Natural killer cell (primary cell): ENCODE measurements at regions not wholly inside any gene's neighbourhood (a gene's known extent, or its start where the extent isn't known, plus 50 kb on each side); places are given as distances from the start of the nearest gene placed in this dataset.

Experiments used
- ATAC-seq, 3 donors: fragments of 150-1000 bp in 2 of 3; fragments of 200-7000 bp in 1 of 3; cut with Tn5 transposase; 1 replicate in 1 of 3; 2 replicates in 2 of 3; pipeline ENCODE4 v1.10.0; 2021; ENCODE audit warnings: mild to moderate bottlenecking in 2 of 3, moderate library complexity in 2 of 3
- DNase-seq, 2 donors: peaks; one replicate each; pipeline versions ENCODE4 v3.0.0 to v3.0.0-alpha.2; 2013 to 2021; ENCODE audit warnings: mixed read lengths in 1 of 2
- H3K27ac ChIP-seq: one replicate; pipeline ENCODE4 v1.5.1; 2013; ENCODE audit warnings: mild to moderate bottlenecking, low read length
- H3K27me3 ChIP-seq: one replicate; pipeline ENCODE4 v1.6.1; 2013; ENCODE audit warnings: low read length; ENCODE audit not compliant: control insufficient read depth, insufficient read depth
- H3K36me3 ChIP-seq: one replicate; pipeline ENCODE4 v1.6.1; 2013; ENCODE audit warnings: low read length; ENCODE audit not compliant: control insufficient read depth, insufficient read depth
- H3K4me1 ChIP-seq: one replicate; pipeline ENCODE4 v1.6.1; 2013; ENCODE audit warnings: low read length; ENCODE audit not compliant: control insufficient read depth, insufficient read depth
- H3K4me3 ChIP-seq: one replicate; pipeline ENCODE4 v1.5.1; 2013; ENCODE audit warnings: low read length
- H3K9me3 ChIP-seq: one replicate; pipeline ENCODE4 v1.6.1; 2013; ENCODE audit warnings: low read length; ENCODE audit not compliant: control insufficient read depth, insufficient read depth
- H3K27ac Mint-ChIP-seq, 2 donors: one replicate each; pipeline ENCODE4 v1.8.0; 2022; ENCODE audit warnings: mild to moderate bottlenecking in 2 of 2, mixed read lengths in 2 of 2, moderate library complexity in 1 of 2
- H3K27me3 Mint-ChIP-seq, 2 donors: one replicate each; pipeline ENCODE4 v1.8.0; 2022; ENCODE audit warnings: low read depth in 2 of 2, mixed read lengths in 2 of 2
- H3K36me3 Mint-ChIP-seq: one replicate; pipeline ENCODE4 v1.8.0; 2022; ENCODE audit warnings: mixed read lengths
- H3K4me1 Mint-ChIP-seq, 2 donors: one replicate each; pipeline ENCODE4 v1.8.0; 2022; ENCODE audit warnings: mixed read lengths in 2 of 2
- H3K4me3 Mint-ChIP-seq: one replicate; pipeline ENCODE4 v1.8.0; 2022; ENCODE audit warnings: mild to moderate bottlenecking, moderate library complexity, mixed read lengths
- H3K9me3 Mint-ChIP-seq, 2 donors: one replicate each; pipeline ENCODE4 v1.8.0; 2022; ENCODE audit warnings: mixed read lengths in 2 of 2
- CTCF ChIP-seq: fragments of 200-600 bp; IDR thresholded peaks from one replicate; pipeline ENCODE4 v1.8.0; 2022; ENCODE audit warnings: antibody characterized with exemption
- WGBS: methylation state at CpG from one replicate; pipeline ENCODE4 v1.1.7; 2013; ENCODE audit warnings: missing lambda C conversion rate; ENCODE audit not compliant: insufficient coverage; 5-methylcytosine and 5-hydroxymethylcytosine counted together
- intact Hi-C: fragments of 100-400 bp; cut with micrococcal nuclease; formaldehyde crosslinking; loops from one replicate; pipeline ENCODE4 v1.14.2; 2022

GRCh38 chr2:208642125-208642779 is 235.7 kb downstream of the PTH2R start:
- DNase-seq = no peak
- H3K27me3 ChIP-seq = no peaks in the 10 kb centered on the region
- H3K27me3 Mint-ChIP-seq = no peaks in the 10 kb centered on the region
- no peak for TF ChIP-seq CTCF
- no peaks in the 10 kb centered on the region for H3K9me3 ChIP-seq
- H3K27ac ChIP-seq = no peak overlapping the region
- H3K36me3 ChIP-seq = no peaks in the 10 kb centered on the region
- no peaks in the 10 kb centered on the region for H3K36me3 Mint-ChIP-seq
- no peaks in the 10 kb centered on the region for H3K4me1 Mint-ChIP-seq
- 25% methylated on average over 2 of the region's 2 CpGs for WGBS
- H3K4me3 ChIP-seq = no peak overlapping the region
- peaks cover 2 to 4% of the 10 kb centered on the region in 2 donors for H3K9me3 Mint-ChIP-seq
- no peaks in the 10 kb centered on the region for H3K4me1 ChIP-seq
- H3K4me3 Mint-ChIP-seq = no peak overlapping the region
- H3K27ac Mint-ChIP-seq = no peak overlapping the region
- intact Hi-C loops = no loop called here
- no peak for ATAC-seq

- Mint-ChIP-seq H3K4me3 (no peak overlapping the region), H3K27me3 (no peaks in the 10 kb centered on the region), H3K9me3 (peaks cover 2% of the 10 kb centered on the region in 2 donors), H3K36me3 (no peaks in the 10 kb centered on the region), H3K4me1 (no peaks in the 10 kb centered on the region), H3K27ac (no peak overlapping the region)
- H3K9me3 ChIP-seq = no peaks in the 10 kb centered on the region
- intact Hi-C loops = no loop called here
- no peaks in the 10 kb centered on the region for H3K36me3 ChIP-seq
- no peak for TF ChIP-seq CTCF
- no CpG with 5 or more reads among the region's 1 CpG for WGBS
- H3K27ac ChIP-seq = no peak overlapping the region
- H3K4me3 ChIP-seq = no peak overlapping the region
- DNase-seq (no peak), ATAC-seq (no peak)
- no peaks in the 10 kb centered on the region for H3K4me1 ChIP-seq
- H3K27me3 ChIP-seq = no peaks in the 10 kb centered on the region
Measured at GRCh38 chr2:208643145-208643544, 236.6 kb downstream of the PTH2R start.

GRCh38 chr2:208645226-208645625 is 238.6 kb downstream of the PTH2R start:
- H3K4me3 Mint-ChIP-seq = no peak overlapping the region
- intact Hi-C loops = no loop called here
- no peaks in the 10 kb centered on the region for H3K9me3 ChIP-seq
- no peaks in the 10 kb centered on the region for H3K4me1 Mint-ChIP-seq
- no peak overlapping the region for H3K27ac Mint-ChIP-seq
- H3K9me3 Mint-ChIP-seq = peaks cover 2 to 5% of the 10 kb centered on the region in 2 donors
- H3K27me3 Mint-ChIP-seq = no peaks in the 10 kb centered on the region
- no peak for TF ChIP-seq CTCF
- DNase-seq (no peak), ATAC-seq (no peak)
- no peaks in the 10 kb centered on the region for H3K36me3 Mint-ChIP-seq
- H3K4me3 ChIP-seq = no peak overlapping the region
- H3K36me3 ChIP-seq = no peaks in the 10 kb centered on the region
- no peaks in the 10 kb centered on the region for H3K27me3 ChIP-seq
- WGBS = no CpG with 5 or more reads among the region's 1 CpG
- H3K27ac ChIP-seq = no peak overlapping the region
- no peaks in the 10 kb centered on the region for H3K4me1 ChIP-seq

GRCh38 chr2:208648368-208648767 is 241.8 kb downstream of the PTH2R start:
- no peak overlapping the region for H3K4me3 Mint-ChIP-seq
- H3K4me1 Mint-ChIP-seq = no peaks in the 10 kb centered on the region
- ATAC-seq (no peak), DNase-seq (no peak)
- no peaks in the 10 kb centered on the region for H3K27me3 ChIP-seq
- no peak overlapping the region for H3K27ac Mint-ChIP-seq
- peaks cover 2% of the 10 kb centered on the region for H3K9me3 ChIP-seq
- no peaks in the 10 kb centered on the region for H3K4me1 ChIP-seq
- H3K4me3 ChIP-seq = no peak overlapping the region
- intact Hi-C loops = no loop called here
- WGBS = 95% methylated on average over 2 of the region's 4 CpGs
- H3K27me3 Mint-ChIP-seq = no peaks in the 10 kb centered on the region
- peaks cover 6 to 12% of the 10 kb centered on the region in 2 donors for H3K9me3 Mint-ChIP-seq
- H3K27ac ChIP-seq = no peak overlapping the region
- H3K36me3 Mint-ChIP-seq = no peaks in the 10 kb centered on the region
- no peak for TF ChIP-seq CTCF
- H3K36me3 ChIP-seq = no peaks in the 10 kb centered on the region
